ENCODE measurements at regions not wholly inside any gene's neighbourhood (a gene's known extent, or its start where the extent isn't known, plus 50 kb on each side); places are given as distances from the start of the nearest gene placed in this dataset.
A peak's percentile ranks its signal among the peaks of the same experiment; 100 is the strongest.
"Not testable (repeated sequence)": the region's sequence is repeated elsewhere in the genome, so short reads cannot be mapped to it uniquely, and the experiment has no call there.

GRCh38 chr12:131283191-131283861 lies 329.6 kb downstream of the ADGRD1 start:
- intact Hi-C loops (cut with DNase I): no loop called here
- Histone ChIP-seq H3K4me1 (no peaks in the 10 kb centered on the region), H3K4me3 (no peak overlapping the region), H3K27ac (no peak overlapping the region), H3K36me3 (no peaks in the 10 kb centered on the region), H3K27me3 (peaks cover 0 to 23% (median 0%) of the 10 kb centered on the region in 9 donors), H3K9me3 (no peaks in the 10 kb centered on the region)
- DNase-seq (peak in 2 of 5 donors; percentile 7 to 29), ATAC-seq (no peak)
- TF ChIP-seq POLR2A (IDR thresholded peaks at IDR 0.05) (no peak), CTCF (IDR thresholded peaks at IDR 0.05) (no peak)
- WGBS, 4 donors: 84 to 95% (median 88%) methylated on average over 3 to 11 of the region's 11 CpGs

GRCh38 chr12:131283862-131284825 lies 330.4 kb downstream of the ADGRD1 start:
- H3K36me3 ChIP-seq; intact Hi-C loops (cut with DNase I); H3K4me1 ChIP-seq; ATAC-seq; H3K4me3 ChIP-seq; H3K27ac ChIP-seq; H3K9me3 ChIP-seq: not testable (repeated sequence)
- H3K27me3 ChIP-seq: peaks cover 0 to 18% (median 0%) of the 10 kb centered on the region in 9 donors
- WGBS, 4 donors: 81 to 84% (median 83%) methylated on average over 25 to 32 of the region's 32 CpGs
- peak in 2 of 5 donors; percentile 1 to 42 for DNase-seq

- H3K4me1 ChIP-seq; intact Hi-C loops (cut with DNase I): not testable (repeated sequence)
- WGBS, 4 donors: 59 to 73% (median 68%) methylated on average over 6 to 8 of the region's 9 CpGs
Measured at GRCh38 chr12:131284954-131285904, 331.5 kb downstream of the ADGRD1 start.

GRCh38 chr12:131285905-131286295 lies 332.2 kb downstream of the ADGRD1 start:
- H3K36me3 ChIP-seq; H3K4me3 ChIP-seq; H3K27ac ChIP-seq; ATAC-seq; H3K9me3 ChIP-seq; H3K4me1 ChIP-seq; intact Hi-C loops (cut with DNase I); H3K27me3 ChIP-seq: not testable (repeated sequence)
- 87 to 90% (median 88%) methylated on average over 8 to 17 of the region's 19 CpGs for WGBS, 4 donors
- peak in 3 of 5 donors; percentile 4 to 36 (median 14) for DNase-seq

More at GRCh38 chr12:131284954-131285904, 331.5 kb downstream of the ADGRD1 start:
- H3K9me3 ChIP-seq, H3K27me3 ChIP-seq, H3K4me3 ChIP-seq, H3K27ac ChIP-seq, H3K36me3 ChIP-seq: not testable (repeated sequence)
- DNase-seq (peak in 1 of 5 donors; percentile 53), ATAC-seq (peak in 1 of 4 donors; percentile 24)

GRCh38 chr12:131286301-131286700 lies 332.6 kb downstream of the ADGRD1 start:
- H3K9me3 ChIP-seq: not testable (repeated sequence)
- WGBS, 4 donors: 83 to 95% (median 87%) methylated on average over 5 to 16 of the region's 24 CpGs

More at GRCh38 chr12:131286301-131286700, 332.6 kb downstream of the ADGRD1 start:
- peak in 1 of 5 donors; percentile 3 for DNase-seq
- H3K4me3 ChIP-seq; ATAC-seq; H3K4me1 ChIP-seq; H3K27me3 ChIP-seq; intact Hi-C loops (cut with DNase I); H3K27ac ChIP-seq; H3K36me3 ChIP-seq: not testable (repeated sequence)
